H9 (cell line): ENCODE measurements at regions not wholly inside any gene's neighbourhood (a gene's known extent, or its start where the extent isn't known, plus 50 kb on each side); places are given as distances from the start of the nearest gene placed in this dataset.

Experiments
- DNase-seq: peaks from one replicate; pipeline ENCODE4 v3.0.0-alpha.2; 2017
- H2AFZ ChIP-seq: one replicate; pipeline ENCODE4 v1.6.1; 2013; ENCODE audit warnings: mild to moderate bottlenecking, low read length, control low read depth, moderate library complexity
- H2AK5ac ChIP-seq: 2 replicates; pipeline ENCODE4 v1.6.1; 2013; ENCODE audit warnings: low read length, control low read depth, mixed read lengths; ENCODE audit not compliant: insufficient read length
- H2BK120ac ChIP-seq: one replicate; pipeline ENCODE4 v1.6.1; 2013; ENCODE audit warnings: low read depth, mild to moderate bottlenecking, low read length, control low read depth, inconsistent platforms; ENCODE audit not compliant: poor library complexity, severe bottlenecking
- H2BK12ac ChIP-seq: 2 replicates; pipeline ENCODE4 v1.6.1; 2013; ENCODE audit warnings: low read length, control low read depth, mixed read lengths, low read depth; ENCODE audit not compliant: insufficient read length
- H2BK15ac ChIP-seq: 2 replicates; pipeline ENCODE4 v1.6.1; 2013; ENCODE audit warnings: low read depth, low read length, control low read depth
- H2BK20ac ChIP-seq: one replicate; pipeline ENCODE4 v1.6.1; 2013; ENCODE audit warnings: low read depth, mild to moderate bottlenecking, low read length, control low read depth, inconsistent platforms; ENCODE audit not compliant: poor library complexity, severe bottlenecking
- H2BK5ac ChIP-seq: 2 replicates; pipeline ENCODE4 v1.6.1; 2013; ENCODE audit warnings: low read length, control low read depth, mixed read lengths; ENCODE audit not compliant: insufficient read length
- H3K14ac ChIP-seq: 2 replicates; pipeline ENCODE4 v1.6.1; 2013; ENCODE audit warnings: low read length, control low read depth; ENCODE audit not compliant: insufficient read depth
- H3K18ac ChIP-seq: 2 replicates; pipeline ENCODE4 v1.6.1; 2013; ENCODE audit warnings: low read depth, mild to moderate bottlenecking, mixed read lengths, low read length, control low read depth; ENCODE audit not compliant: insufficient read length
- H3K23ac ChIP-seq: 2 replicates; pipeline ENCODE4 v1.6.1; 2013; ENCODE audit warnings: low read length, control low read depth, mixed read lengths, low read depth; ENCODE audit not compliant: insufficient read length
- H3K23me2 ChIP-seq: 2 replicates; pipeline ENCODE4 v1.6.1; 2013; ENCODE audit warnings: low read depth, mild to moderate bottlenecking, mixed read lengths, low read length, control low read depth; ENCODE audit not compliant: insufficient read length, poor library complexity, severe bottlenecking
- H3K27ac ChIP-seq: 2 replicates; pipeline ENCODE4 v1.5.1; 2013; ENCODE audit warnings: low read length, control low read depth, mixed read lengths, low read depth; ENCODE audit not compliant: insufficient read length
- H3K27me3 ChIP-seq: 2 replicates; pipeline ENCODE4 v1.6.1; 2013; ENCODE audit warnings: low read length, control low read depth, inconsistent platforms; ENCODE audit not compliant: insufficient read depth
- H3K4ac ChIP-seq: 2 replicates; pipeline ENCODE4 v1.6.1; 2013; ENCODE audit warnings: low read depth, mild to moderate bottlenecking, control low read depth, inconsistent platforms, low read length, moderate library complexity
- H3K4me1 ChIP-seq: 2 replicates; pipeline ENCODE4 v1.6.1; 2013; ENCODE audit warnings: low read length, control low read depth, inconsistent platforms; ENCODE audit not compliant: insufficient read depth
- H3K4me2 ChIP-seq: 2 replicates; pipeline ENCODE4 v1.6.1; 2013; ENCODE audit warnings: low read length, control low read depth, mixed read lengths; ENCODE audit not compliant: insufficient read length, insufficient read depth
- H3K56ac ChIP-seq: 2 replicates; pipeline ENCODE4 v1.6.1; 2013; ENCODE audit warnings: low read depth, mild to moderate bottlenecking, mixed read lengths, low read length, control low read depth; ENCODE audit not compliant: insufficient read length
- H3K79me1 ChIP-seq: 2 replicates; pipeline ENCODE4 v1.6.1; 2013; ENCODE audit warnings: low read depth, mild to moderate bottlenecking, moderate library complexity, low read length, control low read depth, inconsistent platforms; ENCODE audit not compliant: insufficient read depth, poor library complexity, severe bottlenecking
- H3K79me2 ChIP-seq: 2 replicates; pipeline ENCODE4 v1.6.1; 2013; ENCODE audit warnings: low read length, control low read depth, inconsistent platforms; ENCODE audit not compliant: insufficient read depth
- H3K9ac ChIP-seq: 2 replicates; pipeline ENCODE4 v1.6.1; 2013; ENCODE audit warnings: low read length, control low read depth, mixed read lengths; ENCODE audit not compliant: insufficient read length; ENCODE audit errors: extremely low read depth
- H3K9me3 ChIP-seq: one replicate; pipeline ENCODE4 v1.6.1; 2013; ENCODE audit warnings: low read depth, low read length, inconsistent platforms; ENCODE audit not compliant: control insufficient read depth
- H3T11ph ChIP-seq: one replicate; pipeline ENCODE4 v1.6.1; 2013; ENCODE audit warnings: mild to moderate bottlenecking, low read length, control low read depth, inconsistent platforms
- H4K20me1 ChIP-seq: one replicate; pipeline ENCODE4 v1.6.1; 2013; ENCODE audit not compliant: control insufficient read depth, insufficient read length, insufficient read depth
- H4K5ac ChIP-seq: 2 replicates; pipeline ENCODE4 v1.6.1; 2013; ENCODE audit warnings: low read depth, mild to moderate bottlenecking, mixed read lengths, low read length, control low read depth; ENCODE audit not compliant: insufficient read length
- H4K8ac ChIP-seq: replicated peaks from 2 replicates; pipeline ENCODE4 v1.6.1; 2013; ENCODE audit warnings: low read length, control low read depth, mixed read lengths, low read depth; ENCODE audit not compliant: insufficient read length
- H4K91ac ChIP-seq: 2 replicates; pipeline ENCODE4 v1.6.1; 2013; ENCODE audit warnings: low read depth, mild to moderate bottlenecking, moderate library complexity, mixed read lengths, low read length, control low read depth; ENCODE audit not compliant: insufficient read length
- H3K27ac Mint-ChIP-seq, 3 experiments: 2 replicates in 2 of 3; 3 replicates in 1 of 3; pipeline ENCODE4 v1.8.0; 2020 to 2021; ENCODE audit warnings: mixed read lengths in 3 of 3, mild to moderate bottlenecking in 1 of 3, moderate library complexity in 1 of 3
- H3K27me3 Mint-ChIP-seq: 2 replicates; pipeline ENCODE4 v1.8.0; 2021; ENCODE audit warnings: low read depth, mild to moderate bottlenecking, moderate library complexity, mixed read lengths
- H3K36me3 Mint-ChIP-seq, 3 experiments: 2 replicates in 2 of 3; 3 replicates in 1 of 3; pipeline ENCODE4 v1.8.0; 2020 to 2021; ENCODE audit warnings: low read depth in 3 of 3, mixed read lengths in 3 of 3; ENCODE audit not compliant: insufficient read depth in 1 of 3
- H3K4me1 Mint-ChIP-seq, 2 experiments: 2 replicates each; pipeline ENCODE4 v1.8.0; 2020; ENCODE audit warnings: mixed read lengths in 2 of 2
- H3K4me3 Mint-ChIP-seq, 2 experiments: 2 replicates in 1 of 2; 3 replicates in 1 of 2; pipeline ENCODE4 v1.8.0; 2020 to 2021; ENCODE audit warnings: mild to moderate bottlenecking in 2 of 2, mixed read lengths in 2 of 2, moderate library complexity in 1 of 2
- H3K9me3 Mint-ChIP-seq, 2 experiments: 2 replicates in 1 of 2; 3 replicates in 1 of 2; pipeline ENCODE4 v1.8.0; 2020; ENCODE audit warnings: mild to moderate bottlenecking in 2 of 2, mixed read lengths in 2 of 2, moderate library complexity in 1 of 2
- WGBS: extraction: QIAGEN DNeasy Blood & Tissue Kit; methylation state at CpG from one replicate; pipeline ENCODE4 v1.1.7; 2013; ENCODE audit warnings: missing lambda C conversion rate, low lambda C conversion rate, mixed read lengths; ENCODE audit not compliant: insufficient read length; ENCODE audit errors: extremely low coverage; 5-methylcytosine and 5-hydroxymethylcytosine counted together
- TF ChIP-seq, protein P1 (sequence below): fragments of 200-600 bp; sonication (generic); conservative IDR thresholded peaks from 3 replicates; pipeline ENCODE4 v1.8.0; 2021; ENCODE audit warnings: antibody characterized with exemption, mild to moderate bottlenecking

DNA sequence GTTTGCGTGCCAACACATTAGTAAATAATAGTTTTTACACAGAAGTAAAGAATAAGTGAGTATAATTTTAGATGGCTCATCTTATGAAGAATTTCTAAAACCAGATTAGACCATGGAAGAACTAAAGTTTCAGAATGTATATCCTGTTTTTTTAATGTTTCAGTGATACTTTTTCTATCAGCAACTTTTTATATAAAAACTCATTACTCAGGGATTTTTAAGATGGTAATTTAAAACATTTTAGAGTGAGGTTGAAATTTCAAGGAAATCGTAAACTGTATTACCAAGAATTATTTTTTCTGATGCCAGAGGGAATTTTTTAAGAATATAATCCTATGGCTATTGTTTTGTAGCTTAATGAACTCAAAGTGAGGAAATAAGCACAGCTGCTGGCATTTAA lies 128.5 kb upstream of the FANCL start:
- H4K20me1 ChIP-seq, result no peaks in the 10 kb centered on the region
- H3K9me3 ChIP-seq, result no peaks in the 10 kb centered on the region
- H3K9me3 Mint-ChIP-seq, result peaks cover 0 to 3% of the 10 kb centered on the region in 2 experiments; a peak in 1 of 5 replicates
- H2BK12ac ChIP-seq, result no peak overlapping the region
- H2AFZ ChIP-seq, result no peak overlapping the region
- no peak overlapping the region for H2BK20ac ChIP-seq
- no peak overlapping the region for H4K8ac ChIP-seq
- H2BK120ac ChIP-seq, result no peak overlapping the region
- H3K36me3 Mint-ChIP-seq, result no peaks in the 10 kb centered on the region
- H3K27ac Mint-ChIP-seq, result no peak overlapping the region
- H3K4ac ChIP-seq, result no peak overlapping the region
- no peak overlapping the region for H2BK15ac ChIP-seq
- no peak overlapping the region for H3K4me2 ChIP-seq
- no peak for DNase-seq
- H3K23me2 ChIP-seq, result no peaks in the 10 kb centered on the region
- H3K27me3 ChIP-seq, result no peaks in the 10 kb centered on the region
- no peak overlapping the region for H3K4me3 Mint-ChIP-seq
- H2BK5ac ChIP-seq, result no peak overlapping the region
- H3K56ac ChIP-seq, result no peak overlapping the region
- H3K18ac ChIP-seq, result no peak overlapping the region
- H3K14ac ChIP-seq, result no peak overlapping the region
- no peak overlapping the region for H3K9ac ChIP-seq
- H3K27ac ChIP-seq, result no peak overlapping the region
- no peaks in the 10 kb centered on the region for H3K79me2 ChIP-seq
- H2AK5ac ChIP-seq, result no peak overlapping the region
- H3T11ph ChIP-seq, result no peak overlapping the region
- WGBS, result no CpG with 5 or more reads among the region's 2 CpGs
- peaks cover 2 to 9% of the 10 kb centered on the region in 2 experiments; a peak in 3 of 4 replicates for H3K4me1 Mint-ChIP-seq
- no peak overlapping the region for H4K5ac ChIP-seq
- no peaks in the 10 kb centered on the region for H3K4me1 ChIP-seq
- TF ChIP-seq, protein P1, sequence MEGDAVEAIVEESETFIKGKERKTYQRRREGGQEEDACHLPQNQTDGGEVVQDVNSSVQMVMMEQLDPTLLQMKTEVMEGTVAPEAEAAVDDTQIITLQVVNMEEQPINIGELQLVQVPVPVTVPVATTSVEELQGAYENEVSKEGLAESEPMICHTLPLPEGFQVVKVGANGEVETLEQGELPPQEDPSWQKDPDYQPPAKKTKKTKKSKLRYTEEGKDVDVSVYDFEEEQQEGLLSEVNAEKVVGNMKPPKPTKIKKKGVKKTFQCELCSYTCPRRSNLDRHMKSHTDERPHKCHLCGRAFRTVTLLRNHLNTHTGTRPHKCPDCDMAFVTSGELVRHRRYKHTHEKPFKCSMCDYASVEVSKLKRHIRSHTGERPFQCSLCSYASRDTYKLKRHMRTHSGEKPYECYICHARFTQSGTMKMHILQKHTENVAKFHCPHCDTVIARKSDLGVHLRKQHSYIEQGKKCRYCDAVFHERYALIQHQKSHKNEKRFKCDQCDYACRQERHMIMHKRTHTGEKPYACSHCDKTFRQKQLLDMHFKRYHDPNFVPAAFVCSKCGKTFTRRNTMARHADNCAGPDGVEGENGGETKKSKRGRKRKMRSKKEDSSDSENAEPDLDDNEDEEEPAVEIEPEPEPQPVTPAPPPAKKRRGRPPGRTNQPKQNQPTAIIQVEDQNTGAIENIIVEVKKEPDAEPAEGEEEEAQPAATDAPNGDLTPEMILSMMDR, result no peak
- H3K79me1 ChIP-seq, result no peaks in the 10 kb centered on the region
- no peak overlapping the region for H3K23ac ChIP-seq
- H3K27me3 Mint-ChIP-seq, result no peaks in the 10 kb centered on the region
- H4K91ac ChIP-seq, result no peak overlapping the region
